Adrenal gland (tissue), 9 donors: ENCODE measurements at regions not wholly inside any gene's neighbourhood (a gene's known extent, or its start where the extent isn't known, plus 50 kb on each side); places are given as distances from the start of the nearest gene placed in this dataset.

Experiments used
- DNase-seq, 7 donors: peaks; one replicate each; pipeline ENCODE4 v3.0.0-alpha.2; 2019 to 2020
- H3K27ac ChIP-seq, 5 donors: fragments of 200-600 bp; sonication (generic) in 4 of 5; 1 replicate in 3 of 5; 2 replicates in 2 of 5; pipeline versions ENCODE4 v1.5.1 to v1.8.0; 2016 to 2020; ENCODE audit warnings: mild to moderate bottlenecking in 1 of 5
- H3K27me3 ChIP-seq: fragments of 200-600 bp; 2 replicates; pipeline ENCODE4 v1.8.0; 2021
- H3K36me3 ChIP-seq, 2 donors: fragments of 200-600 bp; replicated peaks in 1 of 2; 1 replicate in 1 of 2; 2 replicates in 1 of 2; pipeline versions ENCODE4 v1.5.1 to v1.8.0; 2018 to 2022
- H3K4me1 ChIP-seq, 2 donors: fragments of 200-600 bp; replicated peaks in 1 of 2; 1 replicate in 1 of 2; 2 replicates in 1 of 2; pipeline versions ENCODE4 v1.5.1 to v1.8.0; 2018 to 2021
- H3K4me3 ChIP-seq, 4 donors: fragments of 200-600 bp; sonication (generic) in 3 of 4; one replicate each; pipeline ENCODE4 v1.5.1; 2016 to 2018
- H3K9me3 ChIP-seq, 3 donors: fragments of 200-600 bp; sonication (generic) in 1 of 3; replicated peaks in 1 of 3; 1 replicate in 2 of 3; 2 replicates in 1 of 3; pipeline versions ENCODE4 v1.5.1 to v1.8.0; 2016 to 2021
- POLR2A ChIP-seq, 2 donors: fragments of 450-650 bp; IDR thresholded peaks; one replicate each; pipeline ENCODE4 v1.6.1; 2017; ENCODE audit warnings: antibody characterized with exemption in 2 of 2, mild to moderate bottlenecking in 2 of 2, moderate library complexity in 1 of 2
- WGBS, 4 donors: extraction: QIAGEN DNeasy Blood & Tissue Kit in 2 of 4; methylation state at CpG; one replicate each; pipeline versions ENCODE4 v1.1.5 to v1.1.7; 2013 to 2017; 5-methylcytosine and 5-hydroxymethylcytosine counted together
- intact Hi-C, 2 donors: fragments of 100-400 bp; cut with DNase I; formaldehyde crosslinking; loops; one replicate each; pipeline versions ENCODE4 v1.14.1 to v1.15.0; 2022 to 2023
- TF ChIP-seq, protein P1 (sequence below), 6 experiments: fragments of 450-650 bp in 4 of 6; fragments of 200-600 bp in 2 of 6; sonication (generic) in 1 of 6; IDR thresholded peaks; 1 replicate in 5 of 6; 2 replicates in 1 of 6; pipeline versions ENCODE4 v1.5.1 to v1.8.0; 2016 to 2021; ENCODE audit warnings: antibody characterized with exemption in 6 of 6, mild to moderate bottlenecking in 2 of 6, moderate library complexity in 1 of 6
- donor health status: healthy with polysubstance abuse.
- donor health status: Bipolar disorder and iron deficiency.
- donor health status: DM: yes; HTN: yes; CAD: no.
- donor health status: DM: no; HTN: no; CAD: no.
- donor health status: DM: no; HTN: no; CAD: no.

DNA sequence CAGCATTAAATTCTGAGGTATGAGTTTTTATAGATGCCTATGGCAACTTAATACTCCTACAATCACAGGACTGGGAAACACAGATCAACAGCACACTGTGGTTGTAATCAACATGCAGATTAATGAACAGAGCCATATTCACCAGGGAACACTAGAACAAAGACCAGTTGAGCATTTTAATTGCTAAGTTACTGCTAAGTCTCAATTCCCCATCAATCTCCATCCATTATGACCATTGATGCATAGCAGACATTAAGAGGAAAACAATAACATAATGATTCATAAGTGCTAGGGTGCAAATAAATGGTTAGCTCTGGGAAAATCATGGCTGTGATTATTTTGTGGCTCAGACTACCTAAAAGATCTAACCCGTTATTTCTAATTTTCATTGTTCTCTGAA is 505.6 kb downstream of the TRHDE start:
- TF ChIP-seq POLR2A (IDR thresholded peaks at IDR 0.05): no peak
- TF ChIP-seq, protein P1, sequence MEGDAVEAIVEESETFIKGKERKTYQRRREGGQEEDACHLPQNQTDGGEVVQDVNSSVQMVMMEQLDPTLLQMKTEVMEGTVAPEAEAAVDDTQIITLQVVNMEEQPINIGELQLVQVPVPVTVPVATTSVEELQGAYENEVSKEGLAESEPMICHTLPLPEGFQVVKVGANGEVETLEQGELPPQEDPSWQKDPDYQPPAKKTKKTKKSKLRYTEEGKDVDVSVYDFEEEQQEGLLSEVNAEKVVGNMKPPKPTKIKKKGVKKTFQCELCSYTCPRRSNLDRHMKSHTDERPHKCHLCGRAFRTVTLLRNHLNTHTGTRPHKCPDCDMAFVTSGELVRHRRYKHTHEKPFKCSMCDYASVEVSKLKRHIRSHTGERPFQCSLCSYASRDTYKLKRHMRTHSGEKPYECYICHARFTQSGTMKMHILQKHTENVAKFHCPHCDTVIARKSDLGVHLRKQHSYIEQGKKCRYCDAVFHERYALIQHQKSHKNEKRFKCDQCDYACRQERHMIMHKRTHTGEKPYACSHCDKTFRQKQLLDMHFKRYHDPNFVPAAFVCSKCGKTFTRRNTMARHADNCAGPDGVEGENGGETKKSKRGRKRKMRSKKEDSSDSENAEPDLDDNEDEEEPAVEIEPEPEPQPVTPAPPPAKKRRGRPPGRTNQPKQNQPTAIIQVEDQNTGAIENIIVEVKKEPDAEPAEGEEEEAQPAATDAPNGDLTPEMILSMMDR (IDR thresholded peaks at IDR 0.05): no peak
- no peaks in the 10 kb centered on the region for H3K4me1 ChIP-seq
- H3K36me3 ChIP-seq: no peaks in the 10 kb centered on the region
- no peaks in the 10 kb centered on the region for H3K27me3 ChIP-seq
- no peak overlapping the region for H3K4me3 ChIP-seq
- DNase-seq: no peak
- no peak overlapping the region for H3K27ac ChIP-seq
- WGBS, 4 donors: 60 to 91% (median 81%) methylated on average over 1 of the region's 1 CpG
- intact Hi-C loops: no loop called here
- no peaks in the 10 kb centered on the region for H3K9me3 ChIP-seq

DNA sequence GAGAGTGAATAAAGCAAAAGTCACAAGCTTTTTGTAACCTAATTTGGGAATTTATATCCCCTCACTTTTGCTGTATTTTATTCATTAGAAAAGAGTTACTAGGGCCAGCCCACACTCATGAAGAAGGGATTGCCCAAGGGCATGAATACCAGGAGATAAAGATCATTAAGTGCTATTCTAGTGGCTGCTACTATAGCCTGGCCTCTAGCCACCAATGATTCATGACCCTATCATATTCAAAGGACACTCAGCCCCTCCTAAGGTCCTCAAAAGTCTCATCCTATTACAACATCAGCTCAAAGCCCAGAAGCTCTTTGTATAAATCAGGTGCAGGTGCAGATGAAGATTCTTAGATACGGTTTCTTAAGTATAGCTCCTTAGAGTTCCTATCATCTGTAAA is 518.1 kb downstream of the TRHDE start:
- no peaks in the 10 kb centered on the region for H3K36me3 ChIP-seq
- no peak overlapping the region for H3K27ac ChIP-seq
- H3K4me1 ChIP-seq: no peaks in the 10 kb centered on the region
- intact Hi-C loops: loop anchor here in 1 of 2 donors (5.0 kb wide), 1 partner anchor 88 kb away; no protein-coding TSS in a partner anchor
- no peak overlapping the region for H3K4me3 ChIP-seq
- DNase-seq: no peak
- H3K27me3 ChIP-seq: no peaks in the 10 kb centered on the region
- WGBS, 4 donors: 82 to 86% (median 84%) methylated on average over 1 of the region's 1 CpG
- no peaks in the 10 kb centered on the region for H3K9me3 ChIP-seq
- TF ChIP-seq POLR2A (IDR thresholded peaks at IDR 0.05): no peak
- TF ChIP-seq, protein P1 (IDR thresholded peaks at IDR 0.05): no peak

DNA sequence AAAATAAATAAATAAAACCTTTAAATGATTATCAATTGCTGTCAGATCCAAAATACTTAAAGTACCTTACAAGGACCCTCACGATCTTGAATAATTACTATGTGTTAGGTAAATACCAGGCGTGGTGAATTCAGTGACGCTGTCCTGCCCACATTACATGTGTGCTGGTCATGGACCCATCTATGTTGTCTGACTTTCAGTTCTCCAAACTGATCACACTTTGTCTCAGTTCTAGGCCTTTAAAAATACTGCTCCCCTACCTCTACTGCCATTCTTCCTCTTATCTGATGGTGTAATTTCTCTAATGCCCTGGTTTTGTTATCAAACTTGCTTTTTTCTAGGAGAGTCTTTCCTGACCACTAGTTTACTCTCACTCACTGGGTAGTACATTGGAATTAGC is 520.7 kb downstream of the TRHDE start:
- Histone ChIP-seq H3K4me3 (no peak overlapping the region), H3K9me3 (no peaks in the 10 kb centered on the region), H3K27me3 (no peaks in the 10 kb centered on the region), H3K4me1 (no peaks in the 10 kb centered on the region), H3K36me3 (no peaks in the 10 kb centered on the region), H3K27ac (no peak overlapping the region)
- no peak for DNase-seq
- WGBS, 4 donors: 82 to 95% (median 83%) methylated on average over 3 of the region's 3 CpGs
- intact Hi-C loops: loop anchor here in 1 of 2 donors (5.0 kb wide), 1 partner anchor 91 kb away; no protein-coding TSS in a partner anchor
- TF ChIP-seq, protein P1 (IDR thresholded peaks at IDR 0.05): no peak
- TF ChIP-seq POLR2A (IDR thresholded peaks at IDR 0.05): no peak

DNA sequence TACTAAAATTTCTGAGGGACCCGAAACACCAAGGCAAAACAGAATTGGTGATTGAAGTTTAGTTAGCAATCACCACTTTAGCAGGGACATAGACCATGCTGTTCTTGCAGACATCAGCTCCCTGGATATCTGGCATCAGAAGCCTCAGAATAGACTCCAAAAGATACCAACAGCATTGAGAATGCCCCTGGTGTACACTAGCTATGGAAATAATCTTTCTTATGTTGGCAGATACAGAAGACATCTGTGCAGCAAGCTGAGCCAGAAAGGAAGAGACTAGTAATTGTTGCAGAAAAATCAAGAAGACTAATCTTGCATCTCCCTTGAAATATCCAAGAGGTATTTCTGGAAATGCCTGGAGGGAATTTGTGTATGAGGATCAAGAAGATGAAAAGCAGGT is 521.6 kb downstream of the TRHDE start:
- Histone ChIP-seq H3K4me1 (no peaks in the 10 kb centered on the region), H3K27me3 (no peaks in the 10 kb centered on the region), H3K27ac (no peak overlapping the region), H3K36me3 (no peaks in the 10 kb centered on the region), H3K4me3 (no peak overlapping the region), H3K9me3 (no peaks in the 10 kb centered on the region)
- WGBS, 4 donors: 76 to 93% (median 84%) methylated on average over 1 of the region's 1 CpG
- intact Hi-C loops: loop anchor here in 1 of 2 donors (5.0 kb wide), 1 partner anchor 91 kb away; no protein-coding TSS in a partner anchor
- no peak for TF ChIP-seq POLR2A (IDR thresholded peaks at IDR 0.05)
- TF ChIP-seq, protein P1 (IDR thresholded peaks at IDR 0.05): no peak
- no peak for DNase-seq
